Endothelial cell of umbilical vein (primary cell): ENCODE measurements at regions not wholly inside any gene's neighbourhood (a gene's known extent, or its start where the extent isn't known, plus 50 kb on each side); places are given as distances from the start of the nearest gene placed in this dataset.

Experiments used
- BruUV-seq: library from RNA; stranded (reverse); fragments of 400-500 nt; replicated peaks from 2 replicates; lab custom pipeline; 2021; lab: Mats Ljungman, UMichigan
- CTCF ChIA-PET: fragments of 300-600, 350-600 bp; sonication (Branson Sonifier 250); formaldehyde crosslinking; loops from one replicate; lab custom pipeline; 2021; ENCODE audit warnings: antibody characterized with exemption, inconsistent platforms; lab: Charles Lee
- POLR2A ChIA-PET: fragments of 300-600, 350-600 bp; sonication (Branson Sonifier 250); formaldehyde crosslinking; loops from one replicate; lab custom pipeline; 2021; ENCODE audit warnings: antibody characterized with exemption, inconsistent platforms; lab: Charles Lee
- DNase-seq: peaks from one replicate; pipeline ENCODE4 v3.0.0-alpha.2; 2011; ENCODE audit warnings: low read depth, low spot score
- FAIRE-seq: peaks from 2 replicates; lab custom pipeline; 2011; peaks lifted over from hg19 to GRCh38; lab: Jason Lieb, UNC
- H2AFZ ChIP-seq: 2 replicates; pipeline ENCODE4 v1.6.0; 2012; ENCODE audit warnings: low read depth, low read length, control low read depth, inconsistent platforms
- H3K27ac ChIP-seq: 2 replicates; pipeline ENCODE4 v1.5.1; 2011; ENCODE audit warnings: low read depth, mild to moderate bottlenecking, control low read depth, low read length, moderate library complexity; ENCODE audit not compliant: insufficient read depth
- H3K27me3 ChIP-seq, 2 experiments: 2 replicates each; pipeline versions ENCODE4 v1.6.0 to v1.6.1; 2011; ENCODE audit warnings: low read length in 2 of 2, mixed read lengths in 1 of 2; ENCODE audit not compliant: control insufficient read depth in 2 of 2, insufficient read depth in 2 of 2
- H3K36me3 ChIP-seq, 2 experiments: 2 replicates in 1 of 2; 3 replicates in 1 of 2; pipeline ENCODE4 v1.5.1; 2011; ENCODE audit warnings: low read length in 2 of 2, mild to moderate bottlenecking in 1 of 2, moderate library complexity in 1 of 2; ENCODE audit not compliant: control insufficient read depth in 2 of 2, insufficient read depth in 2 of 2; ENCODE audit errors: extremely low read depth in 1 of 2
- H3K4me1 ChIP-seq: 3 replicates; pipeline ENCODE4 v1.5.1; 2011; ENCODE audit warnings: mild to moderate bottlenecking, low read length; ENCODE audit not compliant: control insufficient read depth, insufficient read depth; ENCODE audit errors: extremely low read depth
- H3K4me2 ChIP-seq: 2 replicates; pipeline ENCODE4 v1.6.1; 2011; ENCODE audit warnings: low read length, control low read depth, mixed read lengths; ENCODE audit not compliant: insufficient read depth
- H3K4me3 ChIP-seq, 3 experiments: fragments of 200-600 bp in 1 of 3; sonication (generic), shearing (Covaris generic) in 1 of 3; replicated peaks in 1 of 3; 2 replicates each; pipeline ENCODE4 v1.5.1; 2011 to 2016; ENCODE audit warnings: control low read depth in 3 of 3, low read length in 3 of 3, mild to moderate bottlenecking in 2 of 3, inconsistent platforms in 1 of 3, low read depth in 1 of 3, moderate library complexity in 1 of 3; ENCODE audit not compliant: insufficient read depth in 1 of 3
- H3K79me2 ChIP-seq: 2 replicates; pipeline ENCODE4 v1.6.0; 2012; ENCODE audit warnings: low read length, inconsistent platforms; ENCODE audit not compliant: control insufficient read depth, insufficient read depth
- H3K9ac ChIP-seq: replicated peaks from 2 replicates; pipeline ENCODE3; 2011; ENCODE audit warnings: low read length, control low read depth; ENCODE audit not compliant: insufficient read depth; ENCODE audit errors: extremely low read depth
- H3K9me1 ChIP-seq: replicated peaks from 3 replicates; pipeline ENCODE4 v1.6.0; 2011; ENCODE audit warnings: mild to moderate bottlenecking, low read length; ENCODE audit not compliant: control insufficient read depth, insufficient read depth; ENCODE audit errors: extremely low read depth
- H3K9me3 ChIP-seq: replicated peaks from 2 replicates; pipeline ENCODE4 v1.5.1; 2012; ENCODE audit warnings: low read length, inconsistent platforms; ENCODE audit not compliant: control insufficient read depth, insufficient read depth
- H4K20me1 ChIP-seq: replicated peaks from 2 replicates; pipeline ENCODE3; 2011; ENCODE audit warnings: mild to moderate bottlenecking, low read length; ENCODE audit not compliant: control insufficient read depth, insufficient read depth; ENCODE audit errors: extremely low read depth
- CTCF ChIP-seq, 2 donors: IDR thresholded peaks; 1 replicate in 1 of 2; 2 replicates in 1 of 2; pipeline ENCODE4 v1.5.1; 2011; ENCODE audit warnings: low read length in 2 of 2, mild to moderate bottlenecking in 2 of 2, moderate library complexity in 2 of 2, control low read depth in 1 of 2, inconsistent platforms in 1 of 2, low read depth in 1 of 2; ENCODE audit not compliant: insufficient read depth in 1 of 2; ENCODE audit errors: extremely low read depth in 1 of 2
- EZH2 ChIP-seq: IDR thresholded peaks from 2 replicates; pipeline ENCODE4 v1.6.1; 2012; ENCODE audit warnings: borderline replicate concordance, low read depth, mild to moderate bottlenecking, moderate library complexity, low read length, inconsistent platforms; ENCODE audit not compliant: severe bottlenecking
- FOS ChIP-seq: IDR thresholded peaks from 2 replicates; pipeline ENCODE4 v1.6.1; 2011; ENCODE audit warnings: mild to moderate bottlenecking, low read length, moderate library complexity, borderline replicate concordance; ENCODE audit not compliant: insufficient read depth
- JUN ChIP-seq: IDR thresholded peaks from 2 replicates; pipeline ENCODE4 v1.6.1; 2011; ENCODE audit warnings: borderline replicate concordance, low read depth; ENCODE audit not compliant: insufficient read length, insufficient read depth
- MAX ChIP-seq: IDR thresholded peaks from 2 replicates; pipeline ENCODE4 v1.6.1; 2011; ENCODE audit not compliant: insufficient read depth, insufficient read length
- POLR2A ChIP-seq: IDR thresholded peaks from 2 replicates; pipeline ENCODE4 v1.6.1; 2012; ENCODE audit warnings: low read depth, mild to moderate bottlenecking, control low read depth, low read length
- POLR2AphosphoS5 ChIP-seq: IDR thresholded peaks from 2 replicates; pipeline ENCODE4 v1.6.1; 2012; ENCODE audit warnings: low read depth, mild to moderate bottlenecking, control low read depth, low read length, moderate library complexity; ENCODE audit not compliant: insufficient read depth
- dilution Hi-C: fragments of 300-500 bp; cut with MboI; formaldehyde crosslinking; loops from one replicate; pipeline ENCODE4 v1.15.0; 2019; ENCODE audit warnings: low sequenced_read_pairs; ENCODE audit not compliant: extremely low pct_ligation_motif_present
- intact Hi-C: fragments of 100-400 bp; cut with micrococcal nuclease; formaldehyde crosslinking; loops from one replicate; pipeline ENCODE4 v1.10.0; 2022

- intact Hi-C loops (no loop called here), dilution Hi-C loops (no loop called here)
- Histone ChIP-seq H3K4me3 (no peak overlapping the region), H3K79me2 (no peaks in the 10 kb centered on the region), H3K9me1 (no peaks in the 10 kb centered on the region), H3K27me3 (no peaks in the 10 kb centered on the region), H4K20me1 (no peaks in the 10 kb centered on the region), H3K9ac (no peak overlapping the region), H3K9me3 (no peaks in the 10 kb centered on the region), H3K4me2 (no peak overlapping the region), H3K4me1 (no peaks in the 10 kb centered on the region), H2AFZ (no peak overlapping the region), H3K36me3 (no peaks in the 10 kb centered on the region), H3K27ac (no peak overlapping the region)
- BruUV-seq: no TSS peak
- no peak for TF ChIP-seq FOS
- DNase-seq: no peak
- CTCF ChIA-PET: no interaction called here
- POLR2A ChIA-PET: no interaction called here
- no peak for FAIRE-seq
Observed at GRCh38 chr9:25519286-25519685, 159.0 kb downstream of the TUSC1 start.

- H3K4me3 ChIP-seq: no peak overlapping the region
- dilution Hi-C loops (no loop called here), intact Hi-C loops (no loop called here)
- H3K4me2 ChIP-seq: no peak overlapping the region
- H2AFZ ChIP-seq: no peak overlapping the region
- POLR2A ChIA-PET: no interaction called here
- no peaks in the 10 kb centered on the region for H3K79me2 ChIP-seq
- H4K20me1 ChIP-seq: no peaks in the 10 kb centered on the region
- BruUV-seq: no TSS peak
- H3K4me1 ChIP-seq: no peaks in the 10 kb centered on the region
- DNase-seq (no peak), FAIRE-seq (no peak)
- no peaks in the 10 kb centered on the region for H3K9me3 ChIP-seq
- no peaks in the 10 kb centered on the region for H3K9me1 ChIP-seq
- no peak overlapping the region for H3K9ac ChIP-seq
- no peaks in the 10 kb centered on the region for H3K36me3 ChIP-seq
- no peak overlapping the region for H3K27ac ChIP-seq
- no peak for TF ChIP-seq MAX
- TF ChIP-seq JUN: no peak
- TF ChIP-seq FOS: no peak
- no peak for TF ChIP-seq CTCF (IDR thresholded peaks at IDR 0.05; ENCODE audit: extremely low read depth in 1 of 2, insufficient read depth in 1 of 2, low read depth in 1 of 2, low read length in 2 of 2)
- no peak for TF ChIP-seq EZH2
- TF ChIP-seq POLR2AphosphoS5: no peak
- TF ChIP-seq POLR2A: no peak
- no peaks in the 10 kb centered on the region for H3K27me3 ChIP-seq
- CTCF ChIA-PET: no interaction called here
Observed at GRCh38 chr9:25517701-25518100, 160.5 kb downstream of the TUSC1 start.
